ENCODE measurements at regions not wholly inside any gene's neighbourhood (a gene's known extent, or its start where the extent isn't known, plus 50 kb on each side); places are given as distances from the start of the nearest gene placed in this dataset.

- no peak for TF ChIP-seq SMAD4 (CRISPR knock-in tag; conservative IDR thresholded peaks at IDR 0.05)
- no peak for TF ChIP-seq GATAD2A (IDR thresholded peaks at IDR 0.05)
- TF ChIP-seq ZMIZ1 (IDR thresholded peaks at IDR 0.05; ENCODE audit: low read depth in 2 of 2, low read length in 2 of 2): no peak
- no peak for TF ChIP-seq NR4A1 (CRISPR knock-in tag; IDR thresholded peaks at IDR 0.05)
- no peak for TF ChIP-seq NR4A1 (tag; IDR thresholded peaks at IDR 0.05)
- TF ChIP-seq ATF2 (CRISPR knock-in tag; IDR thresholded peaks at IDR 0.05): no peak
- TF ChIP-seq C11orf30 (IDR thresholded peaks at IDR 0.05; ENCODE audit: low read depth): no peak
- TF ChIP-seq STAT6 (CRISPR knock-in tag; IDR thresholded peaks at IDR 0.05): no peak
- TF ChIP-seq HSF4 (CRISPR knock-in tag; IDR thresholded peaks at IDR 0.05; ENCODE audit: borderline replicate concordance): no peak
- TF ChIP-seq MAX (CRISPR knock-in tag; IDR thresholded peaks at IDR 0.05): no peak
Measured at GRCh38 chr3:56672-57071, 139.9 kb upstream of the CHL1 start (continued).

Measured in K562 (cell line).